ENCODE measurements at regions not wholly inside any gene's neighbourhood (a gene's known extent, or its start where the extent isn't known, plus 50 kb on each side); places are given as distances from the start of the nearest gene placed in this dataset.

- DNase-seq (ENCODE audit: low spot score) = peak; percentile 66
- intact Hi-C loops (cut with DNase I) = loop anchor here in 1 of 2 donors (5.0 kb wide), 2 partner anchors 127 to 337 kb away; no protein-coding TSS in a partner anchor
Measured at GRCh38 chr2:120678926-120679325, 56.7 kb upstream of the GLI2 start.

GRCh38 chr2:120679526-120679925, 56.1 kb upstream of the GLI2 start:
- peak; percentile 64 for DNase-seq (ENCODE audit: low spot score)
- intact Hi-C loops (cut with DNase I) = loop anchor here in 1 of 2 donors (5.0 kb wide), 2 partner anchors 127 to 337 kb away; no protein-coding TSS in a partner anchor

DNA sequence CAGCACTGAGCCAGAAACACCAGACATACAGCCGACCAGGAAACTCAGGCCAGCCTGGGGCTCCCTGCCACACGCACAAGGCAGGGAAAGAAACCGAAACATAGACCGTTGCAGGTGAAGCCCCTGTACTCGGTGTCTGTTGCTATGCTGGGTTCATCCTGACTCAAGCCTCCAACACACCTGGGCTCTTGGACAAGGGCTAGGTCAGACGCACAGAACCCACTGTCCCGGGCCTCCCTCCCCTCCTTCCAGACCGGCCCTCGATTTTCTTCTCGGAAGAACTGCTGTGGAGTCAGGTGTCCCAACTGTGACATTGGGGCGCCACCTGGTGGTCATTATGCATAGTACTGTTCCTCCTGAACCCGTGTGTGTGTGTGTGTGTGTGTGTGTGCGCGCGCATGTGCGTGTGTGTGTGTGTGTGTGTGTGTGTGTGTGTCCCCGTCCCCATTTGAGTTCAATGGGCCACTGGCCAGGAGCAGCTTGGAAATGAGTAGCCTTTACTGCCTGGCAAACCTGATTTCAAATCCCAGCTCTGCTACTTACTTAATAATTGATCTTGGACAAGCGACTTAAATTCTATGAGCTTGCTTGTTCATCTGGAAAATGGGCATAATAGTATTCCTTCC, 55.4 kb upstream of the GLI2 start:
- peak; percentile 93 for DNase-seq (ENCODE audit: low spot score)
- intact Hi-C loops (cut with DNase I) = loop anchor here in 1 of 2 donors (1.0 kb wide), 1 partner anchor 337 kb away; no protein-coding TSS in a partner anchor

DNA sequence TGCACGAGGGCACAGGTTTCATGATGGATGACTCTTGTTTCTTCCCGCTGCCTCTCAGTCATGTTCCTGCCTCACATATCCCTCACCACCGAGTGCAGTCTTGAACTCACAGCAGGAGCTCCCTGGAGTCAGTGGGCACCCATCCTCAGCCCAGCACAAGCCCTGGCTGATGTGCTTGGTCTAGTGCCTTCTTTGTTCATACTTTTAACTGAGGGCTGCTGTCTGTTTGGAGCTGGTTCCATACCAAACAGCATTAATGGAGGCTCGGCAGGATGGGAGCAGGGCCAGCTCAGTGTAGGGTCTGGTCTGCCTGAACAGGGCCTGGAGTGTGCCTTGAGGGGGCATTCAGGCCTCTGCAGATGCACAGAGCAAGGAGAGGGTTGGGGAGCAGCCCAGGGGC, 54.5 kb upstream of the GLI2 start:
- peak; percentile 74 for DNase-seq (ENCODE audit: low spot score)
- intact Hi-C loops (cut with DNase I) = no loop called here

DNA sequence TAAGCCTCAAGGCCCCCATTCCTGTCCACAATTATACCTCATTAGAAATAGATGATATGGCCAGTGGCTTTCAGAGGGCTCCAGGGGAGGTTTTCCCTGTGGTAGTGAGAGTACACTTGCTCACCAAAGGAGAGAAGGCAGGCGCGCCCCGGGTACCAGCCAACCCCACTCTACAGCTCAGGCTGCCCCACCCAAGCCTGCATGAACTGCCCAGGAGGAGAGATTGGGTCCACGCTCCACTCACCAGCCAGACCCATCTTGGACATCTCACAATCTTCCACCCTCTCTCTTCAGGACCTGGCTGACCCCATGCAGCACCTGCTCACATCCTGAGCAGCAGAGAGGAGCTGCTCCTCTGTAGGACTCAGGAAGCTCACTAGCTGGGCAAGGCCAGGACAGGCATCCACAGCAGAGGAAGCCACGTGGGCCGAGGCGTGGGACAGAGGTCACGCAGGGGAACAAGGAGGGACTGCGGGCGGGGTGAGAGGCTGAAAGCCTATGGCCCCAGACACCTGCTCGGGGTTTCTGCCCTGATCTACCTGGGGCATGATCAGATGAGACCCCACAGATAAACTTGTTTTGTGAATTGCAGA, 53.9 kb upstream of the GLI2 start:
- intact Hi-C loops (cut with DNase I) = no loop called here
- peak; percentile 62 for DNase-seq (ENCODE audit: low spot score)

GRCh38 chr2:120682654-120683053, 53.0 kb upstream of the GLI2 start:
- DNase-seq (ENCODE audit: low spot score) = no peak
- intact Hi-C loops (cut with DNase I) = no loop called here

DNA sequence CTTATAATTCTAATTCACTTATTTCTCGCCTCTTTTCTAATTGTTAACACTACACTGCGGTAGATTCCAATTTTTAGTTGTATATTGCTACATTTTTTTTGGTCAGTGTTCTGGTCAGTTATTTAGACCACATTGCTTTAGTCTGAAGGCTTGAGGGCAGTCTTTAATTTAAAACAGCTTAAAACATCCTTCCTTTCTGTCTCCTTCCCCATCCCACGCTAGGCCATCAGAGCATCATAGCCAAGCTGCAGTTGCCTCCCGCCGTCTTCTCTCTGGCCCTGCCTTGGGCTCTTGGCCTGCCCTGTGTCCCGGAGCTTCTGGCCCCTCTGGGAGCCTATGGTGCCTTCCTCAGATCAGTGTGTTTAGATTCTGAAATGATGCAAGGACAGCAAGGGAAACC, 52.6 kb upstream of the GLI2 start:
- intact Hi-C loops (cut with DNase I) = no loop called here
- DNase-seq (ENCODE audit: low spot score) = peak; percentile 23

DNA sequence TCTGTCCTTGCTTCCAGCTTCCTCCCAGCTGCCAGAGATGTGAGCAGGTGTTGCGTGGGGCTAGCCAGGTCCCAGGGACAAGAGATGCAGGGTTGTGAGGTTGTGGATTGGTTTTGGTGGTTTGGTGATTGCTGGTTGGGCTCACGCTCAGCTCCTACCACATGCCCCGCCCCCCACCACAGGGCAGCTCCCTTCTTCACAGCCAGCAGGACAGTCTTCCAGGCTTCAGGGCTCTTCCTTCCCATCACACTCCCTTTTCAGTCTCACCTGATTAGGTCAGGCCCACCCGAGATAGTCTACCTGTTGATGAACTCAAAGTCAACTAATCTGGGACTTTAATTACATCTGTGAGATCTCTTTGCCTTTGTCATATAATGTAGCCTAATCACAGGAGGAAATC, 52.0 kb upstream of the GLI2 start:
- intact Hi-C loops (cut with DNase I) = no loop called here
- DNase-seq (ENCODE audit: low spot score) = no peak

DNA sequence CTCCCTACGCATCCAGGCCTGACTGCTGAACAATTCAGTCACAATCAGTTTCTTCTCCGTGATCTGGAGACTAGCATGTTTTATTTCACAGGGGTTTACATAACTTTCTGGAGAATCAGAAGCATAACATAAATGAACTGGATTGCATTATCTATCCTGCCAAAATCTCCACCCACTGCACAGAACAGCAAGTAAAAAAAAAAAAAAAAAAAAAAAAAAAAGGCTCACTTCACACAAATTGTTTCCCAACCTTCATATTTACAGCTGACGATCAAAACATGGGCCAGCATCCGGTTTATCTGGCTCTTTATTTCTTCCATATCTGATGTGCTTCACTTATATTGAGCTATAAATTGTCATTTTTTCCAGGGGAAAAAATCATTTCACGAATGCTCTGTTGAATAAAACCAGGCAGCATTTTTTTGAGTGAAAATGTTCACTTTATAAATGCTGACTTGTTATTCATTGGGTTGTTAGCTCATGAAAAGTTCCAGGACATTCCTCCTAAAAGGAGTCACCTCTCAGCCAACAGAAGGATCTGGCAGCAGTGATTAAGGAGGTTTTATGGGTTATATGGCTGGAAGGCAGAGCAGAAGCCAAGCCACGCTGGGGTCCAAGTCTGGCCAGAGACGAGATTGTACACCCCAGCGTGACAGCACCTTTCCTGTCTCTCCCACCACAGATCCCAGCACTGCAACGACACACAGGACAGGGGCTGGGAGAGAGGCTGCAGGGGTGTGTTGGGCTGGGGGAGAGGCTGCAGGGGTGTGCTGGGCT, 51.2 kb upstream of the GLI2 start:
- peak; percentile 45 for DNase-seq (ENCODE audit: low spot score)
- intact Hi-C loops (cut with DNase I) = no loop called here

GRCh38 chr2:120685066-120685973, 50.3 kb upstream of the GLI2 start:
- intact Hi-C loops (cut with DNase I) = no loop called here
- peak; percentile 76 for DNase-seq (ENCODE audit: low spot score)

All from posterior vena cava (tissue), 2 donors.